Ureter (tissue), 1 donor: ENCODE measurements at regions not wholly inside any gene's neighbourhood (a gene's known extent, or its start where the extent isn't known, plus 50 kb on each side); places are given as distances from the start of the nearest gene placed in this dataset.

Source experiments
- DNase-seq: peaks from one replicate; pipeline ENCODE4 v3.0.0-alpha.2; 2020; ENCODE audit warnings: low spot score
- donor health status: DM: yes; HTN: yes; CAD: no.

DNA sequence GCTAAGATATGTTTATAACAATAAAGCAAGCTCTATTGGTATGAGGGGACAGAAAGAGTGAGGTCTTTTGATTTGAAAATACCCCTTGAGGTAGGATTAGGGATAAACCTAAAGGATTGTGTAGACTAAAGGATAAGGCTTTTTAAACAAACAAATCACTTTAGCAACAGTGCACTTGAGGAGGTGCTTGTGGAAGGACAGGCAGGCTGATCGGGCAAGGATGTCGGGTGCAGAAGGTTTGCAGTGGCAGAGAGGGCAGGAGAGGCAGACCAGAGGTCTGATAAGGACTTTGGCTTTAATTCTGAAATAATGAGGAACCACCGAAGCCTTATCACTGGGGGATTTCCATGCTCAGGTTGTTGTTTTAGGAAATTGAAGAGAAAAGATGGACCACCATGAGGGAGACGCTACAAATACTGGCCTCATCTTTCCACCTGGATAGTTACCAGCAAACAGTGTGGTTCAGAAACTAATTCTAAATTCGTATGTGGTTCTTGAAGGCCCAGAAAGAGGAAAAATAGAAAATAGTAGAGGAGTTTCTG is 119.5 kb upstream of the KLF6 start:
- no peak for DNase-seq

GRCh38 chr10:3902809-3903410 is 117.9 kb upstream of the KLF6 start:
- DNase-seq: no peak

- DNase-seq: no peak
Measured at GRCh38 chr10:3902054-3902808, 117.2 kb upstream of the KLF6 start.

GRCh38 chr10:3901370-3901769 is 116.4 kb upstream of the KLF6 start:
- DNase-seq: no peak

DNA sequence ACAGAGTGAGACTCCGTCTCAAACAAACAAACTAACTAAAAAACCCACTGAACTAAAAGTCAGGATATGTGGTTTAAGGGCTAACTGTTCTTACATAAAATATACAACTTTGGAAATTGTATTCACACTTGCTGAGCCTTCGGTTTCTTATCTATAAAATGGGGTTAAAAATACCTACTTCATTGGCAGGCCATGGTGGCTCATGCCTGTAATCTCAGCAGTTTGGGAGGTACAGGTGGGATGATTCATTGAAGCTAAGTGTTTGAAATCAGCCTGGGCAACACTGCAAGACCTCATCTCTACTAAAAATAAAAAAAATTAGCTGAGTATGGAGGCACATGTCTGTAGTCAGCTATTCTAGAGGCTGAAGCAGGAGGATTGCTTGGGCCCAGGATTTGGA is 115.4 kb upstream of the KLF6 start:
- DNase-seq: no peak

DNA sequence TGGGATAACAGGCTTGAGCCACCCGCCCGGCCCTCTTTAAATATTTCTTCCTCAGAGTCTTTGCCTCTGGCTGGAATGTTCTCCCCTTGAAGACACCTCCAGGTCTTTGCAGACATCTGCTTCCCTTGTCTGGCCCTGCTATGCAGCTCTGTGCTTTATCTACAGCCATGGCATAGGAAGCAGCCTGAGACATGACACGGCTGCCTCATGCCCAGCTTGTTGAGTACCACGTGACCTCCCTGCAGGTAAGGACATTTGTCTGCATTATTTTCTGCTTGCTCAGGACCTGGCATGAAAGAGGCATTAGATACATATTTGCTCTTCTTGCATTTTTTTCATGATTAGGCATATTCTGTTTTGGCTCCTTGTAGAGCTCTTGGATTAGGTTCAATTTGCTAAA is 113.8 kb upstream of the KLF6 start:
- DNase-seq: peak; percentile 68

- no peak for DNase-seq
Measured at GRCh38 chr10:3897156-3897555, 112.1 kb upstream of the KLF6 start.

- DNase-seq: no peak
Measured at GRCh38 chr10:3896161-3896560, 111.2 kb upstream of the KLF6 start.

DNA sequence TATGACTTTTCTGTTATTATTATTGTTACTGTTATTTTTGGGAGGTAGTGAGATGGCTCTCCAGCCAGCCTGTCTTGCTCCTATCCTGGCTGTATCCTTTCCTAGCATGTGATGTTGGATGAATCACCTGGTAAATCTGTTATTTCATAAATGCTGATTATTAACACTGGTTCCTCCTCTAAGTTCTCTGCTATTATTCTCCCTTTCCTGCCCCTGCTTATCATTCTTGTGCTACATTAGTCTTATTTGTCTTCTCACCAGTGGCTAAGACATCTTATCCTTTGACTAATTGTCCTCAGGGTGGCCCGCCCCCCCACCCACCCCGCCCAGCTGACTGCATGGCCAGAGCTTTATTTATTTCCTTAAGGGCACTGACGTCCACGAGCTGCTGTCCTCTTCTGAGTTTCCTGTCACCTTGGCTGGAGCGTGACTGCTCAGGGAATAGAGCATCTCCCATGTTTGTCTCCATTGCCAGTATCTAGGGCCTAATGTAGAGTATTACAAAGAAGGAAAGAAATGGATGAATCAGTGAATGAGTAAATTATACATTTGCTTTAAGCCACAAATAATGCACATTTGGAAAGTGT is 110.1 kb upstream of the KLF6 start:
- DNase-seq: no peak

DNA sequence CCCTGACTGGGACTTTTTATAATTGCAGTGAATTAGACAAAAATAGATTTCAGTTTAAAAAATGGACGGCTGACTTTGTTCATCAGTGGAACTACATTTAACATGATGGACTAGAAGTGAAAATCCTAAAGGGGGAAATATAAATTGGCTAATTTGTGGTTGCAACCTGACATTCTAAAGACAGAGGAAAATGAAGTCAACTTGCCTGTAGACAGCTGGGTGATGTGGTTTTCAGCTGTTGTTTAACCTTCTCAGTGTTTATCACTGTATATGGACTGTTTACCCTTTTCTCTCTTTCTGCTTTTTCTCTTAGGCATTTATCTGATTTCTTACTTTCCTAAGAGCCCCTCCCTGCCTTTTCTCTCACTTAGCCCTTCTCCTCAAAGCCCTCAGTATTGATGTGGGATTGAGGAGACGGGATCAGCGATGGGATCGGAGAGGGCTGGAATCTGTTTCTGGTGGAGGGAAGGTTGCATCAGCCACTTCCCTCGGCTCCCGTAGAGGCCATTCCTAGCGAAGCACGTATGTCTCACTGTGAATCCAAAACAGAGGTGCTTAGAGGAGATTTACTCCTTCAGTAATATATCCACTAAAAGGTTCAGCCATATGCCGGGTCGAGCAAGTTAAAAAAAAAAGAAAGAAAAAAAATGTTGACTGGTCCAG is 109.0 kb upstream of the KLF6 start:
- DNase-seq: no peak

GRCh38 chr10:3892440-3893425 is 107.7 kb upstream of the KLF6 start:
- DNase-seq: no peak

DNA sequence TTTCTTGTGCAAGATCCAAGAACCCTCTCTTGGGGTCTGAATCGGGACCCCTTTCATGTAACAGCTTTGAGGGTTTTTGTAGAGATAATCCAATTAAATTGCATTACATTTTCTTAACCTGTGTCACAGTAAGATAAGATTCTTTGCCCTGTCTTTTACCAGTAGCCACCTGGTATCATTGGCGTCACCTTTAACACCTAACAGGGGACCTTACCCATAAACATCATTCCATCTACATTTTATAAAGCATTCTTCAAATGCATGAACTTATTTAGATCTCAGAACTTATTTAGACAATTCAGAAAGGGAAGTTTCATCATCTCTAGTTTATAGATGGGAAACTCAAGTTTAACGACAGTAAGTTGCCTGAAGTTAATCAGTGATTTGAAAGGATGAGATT is 106.4 kb upstream of the KLF6 start:
- DNase-seq: no peak

DNA sequence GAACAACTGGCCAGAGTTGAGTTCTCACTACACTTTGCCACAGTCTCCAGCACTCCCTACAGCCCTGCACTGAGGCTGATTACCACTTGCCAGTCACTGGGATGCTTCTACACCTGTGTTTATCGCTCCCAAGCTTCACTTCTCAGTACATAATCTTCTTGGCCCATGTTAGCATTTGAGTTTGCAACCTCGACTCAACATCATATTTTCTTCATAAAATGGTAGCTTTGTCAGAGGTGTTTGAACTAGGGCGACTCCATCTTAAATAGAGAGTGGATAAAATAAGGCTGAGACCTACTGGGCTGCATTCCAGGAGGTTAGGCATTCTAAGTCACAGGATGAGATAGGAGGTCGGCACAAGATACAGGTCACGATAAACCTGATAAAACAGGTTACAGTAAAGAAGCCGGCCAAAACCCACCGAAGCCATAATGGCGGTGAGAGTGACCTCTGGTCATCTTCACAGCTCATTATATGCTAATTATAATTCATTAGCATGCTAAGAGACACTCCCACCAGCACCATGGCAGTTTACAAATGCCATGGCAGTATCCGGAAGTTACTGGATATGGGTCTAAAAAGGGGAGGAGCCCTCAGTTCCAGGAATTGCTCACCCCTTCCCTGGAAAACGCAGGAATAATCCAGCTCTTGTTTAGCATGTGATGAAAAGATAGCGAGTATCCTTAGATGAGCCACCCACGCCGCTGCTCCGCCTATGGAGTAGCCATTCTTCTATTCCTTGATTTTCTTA is 105.8 kb upstream of the KLF6 start:
- no peak for DNase-seq

DNA sequence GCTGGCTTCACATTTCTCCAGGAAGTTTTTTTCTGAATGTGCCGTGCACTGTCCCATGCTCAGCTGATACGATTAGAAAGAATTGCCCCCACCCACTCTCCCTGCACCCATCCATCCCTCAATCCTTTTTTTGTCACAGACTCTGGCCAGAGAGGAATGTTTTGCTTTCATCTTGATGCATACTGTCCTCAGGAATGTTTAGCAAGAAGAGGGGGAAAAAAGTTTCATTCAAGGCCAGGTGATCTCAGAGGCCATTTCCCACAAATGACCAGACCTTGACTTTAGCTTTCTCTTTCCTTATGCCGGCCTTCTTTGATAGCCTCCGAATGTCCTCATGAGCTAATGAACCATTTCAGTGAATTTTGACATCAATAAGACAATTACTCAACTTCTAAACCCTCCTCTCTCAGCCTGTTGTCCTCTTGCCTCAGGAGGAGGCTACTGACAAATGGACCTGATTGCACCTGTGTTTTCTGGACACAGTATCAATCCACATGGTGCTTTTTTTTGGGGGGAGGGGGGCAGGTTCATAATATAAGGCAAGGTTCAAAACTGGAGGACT is 105.0 kb upstream of the KLF6 start:
- no peak for DNase-seq

DNA sequence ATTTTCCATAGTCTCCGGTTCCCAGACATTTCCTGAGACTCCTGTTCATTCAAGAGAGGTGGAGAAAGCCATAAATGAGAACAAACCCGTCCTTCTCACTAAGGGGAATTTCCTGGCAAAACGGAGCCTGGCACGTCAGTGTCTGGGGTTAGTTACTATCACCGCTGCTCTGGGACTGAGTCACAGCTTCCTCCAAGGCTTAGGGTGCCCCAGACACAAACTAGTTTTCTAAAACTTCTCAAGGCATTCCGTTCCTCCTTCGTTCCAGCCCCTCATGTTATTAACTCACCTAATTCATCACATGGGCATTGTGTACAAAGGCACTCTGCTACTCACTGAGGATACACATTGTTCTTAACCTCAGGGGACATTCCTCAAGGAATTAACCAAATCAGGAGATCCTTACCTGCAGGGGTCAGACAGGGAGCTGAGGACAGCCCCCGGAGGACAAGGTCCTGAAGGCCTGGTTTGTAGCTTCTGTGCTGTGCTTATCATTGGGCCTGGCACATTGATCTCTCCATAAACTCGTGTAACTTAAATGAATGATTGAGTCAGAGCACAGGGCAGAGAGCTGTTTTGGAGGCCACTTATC is 103.0 kb upstream of the KLF6 start:
- no peak for DNase-seq

DNA sequence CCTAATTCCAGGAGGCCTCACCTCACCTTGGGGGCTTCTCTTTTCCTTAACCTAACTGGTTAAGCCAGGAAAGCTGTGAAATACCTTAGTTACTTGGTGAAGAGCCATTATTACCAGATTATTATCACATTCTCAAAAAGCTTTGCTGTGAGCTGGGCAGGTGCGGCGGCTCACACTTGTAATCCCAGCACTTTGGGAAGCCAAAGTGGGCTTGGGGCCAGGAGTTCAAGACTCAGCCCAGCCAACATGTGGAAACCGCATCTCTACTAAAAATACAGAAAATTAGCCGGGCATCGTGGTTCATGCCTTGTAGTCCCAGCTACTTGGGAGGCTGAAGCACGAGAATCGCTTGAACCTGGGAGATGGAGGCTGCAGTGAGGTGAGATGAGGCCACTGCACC is 102.4 kb upstream of the KLF6 start:
- DNase-seq: no peak

DNA sequence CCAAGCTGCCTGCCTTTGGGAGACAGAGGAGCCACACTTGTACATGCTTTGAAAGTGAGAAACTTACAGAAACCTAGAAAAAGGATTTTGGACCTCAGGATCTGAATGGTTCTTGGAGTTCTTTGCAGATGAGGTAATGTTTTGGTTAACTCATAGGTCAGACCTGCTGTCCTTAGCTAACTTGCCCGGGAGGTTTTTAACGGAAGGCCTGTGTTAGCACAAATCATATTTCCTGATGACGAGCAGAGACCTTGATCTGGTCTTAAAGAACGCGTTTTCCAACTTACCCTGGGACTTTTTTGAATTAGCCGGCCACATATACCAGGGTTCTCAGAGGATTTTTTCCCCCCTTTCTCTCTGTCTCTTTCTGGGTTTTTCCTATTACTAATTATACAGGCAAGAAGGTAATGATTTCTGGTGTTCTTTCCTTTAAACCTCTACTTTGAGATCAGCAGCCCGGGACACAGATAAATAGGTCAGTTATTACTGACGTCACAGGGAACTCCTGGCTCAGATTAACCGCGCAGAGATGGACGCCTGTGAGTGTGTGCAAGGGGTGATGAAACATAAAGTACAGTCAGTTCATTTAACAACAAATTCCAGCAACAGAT is 101.7 kb upstream of the KLF6 start:
- no peak for DNase-seq

GRCh38 chr10:3886191-3886590 is 101.2 kb upstream of the KLF6 start:
- no peak for DNase-seq

DNA sequence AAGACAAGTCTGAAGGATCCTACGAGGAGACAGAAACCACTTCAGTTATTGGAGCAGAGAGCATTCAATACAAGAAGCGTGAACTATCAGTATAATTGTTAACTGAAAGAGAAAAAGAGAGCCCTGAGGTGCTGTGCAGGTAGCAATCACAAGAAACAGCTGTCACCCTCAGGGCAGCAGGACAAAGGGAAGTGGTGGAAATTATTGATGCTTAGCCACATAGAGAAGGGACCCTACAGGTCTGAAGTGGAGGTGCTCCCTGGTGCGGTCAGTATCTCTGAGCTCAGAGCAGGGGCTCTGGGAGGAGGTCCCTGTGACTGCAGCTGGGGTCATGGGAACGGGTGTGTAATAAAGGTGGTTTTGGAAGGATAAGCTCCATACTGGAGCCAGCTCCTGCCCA is 97.8 kb upstream of the KLF6 start:
- DNase-seq: no peak
